Loucy (cell line): ENCODE measurements at regions not wholly inside any gene's neighbourhood (a gene's known extent, or its start where the extent isn't known, plus 50 kb on each side); places are given as distances from the start of the nearest gene placed in this dataset.
A peak's percentile ranks its signal among the peaks of the same experiment; 100 is the strongest.

ENCODE experiments used
- H2AFZ ChIP-seq: fragments of 200-600 bp; sonication (generic); 2 replicates; pipeline ENCODE4 v1.6.0; 2016; ENCODE audit warnings: antibody characterized with exemption, mild to moderate bottlenecking, low read length, moderate library complexity
- H3F3A ChIP-seq: fragments of 200-600 bp; 2 replicates; pipeline ENCODE4 v1.6.0; 2016; ENCODE audit warnings: antibody characterized with exemption, low read depth, mild to moderate bottlenecking
- H3K27me3 ChIP-seq: fragments of 200-600 bp; sonication (generic); 2 replicates; pipeline ENCODE4 v1.6.1; 2014; ENCODE audit warnings: low read length, mild to moderate bottlenecking; ENCODE audit not compliant: insufficient read depth, poor library complexity, severe bottlenecking
- H3K36me3 ChIP-seq: fragments of 200-600 bp; sonication (generic); 2 replicates; pipeline ENCODE4 v1.6.1; 2016; ENCODE audit warnings: low read length; ENCODE audit not compliant: insufficient read depth
- H3K4me1 ChIP-seq: fragments of 200-600 bp; sonication (generic); 2 replicates; pipeline ENCODE4 v1.5.1; 2014; ENCODE audit warnings: low read length, mild to moderate bottlenecking; ENCODE audit not compliant: insufficient read depth, poor library complexity, severe bottlenecking
- H3K4me2 ChIP-seq: fragments of 200-600 bp; sonication (generic); 2 replicates; pipeline ENCODE4 v1.6.0; 2014; ENCODE audit warnings: antibody characterized with exemption, low read length, low read depth, mild to moderate bottlenecking; ENCODE audit not compliant: poor library complexity, severe bottlenecking
- H3K4me3 ChIP-seq: fragments of 200-600 bp; sonication (generic); 2 replicates; pipeline ENCODE4 v1.5.1; 2014; ENCODE audit warnings: low read length, mild to moderate bottlenecking, mixed read lengths; ENCODE audit not compliant: poor library complexity, severe bottlenecking
- H3K79me2 ChIP-seq: fragments of 200-600 bp; sonication (generic); 2 replicates; pipeline ENCODE4 v1.6.1; 2014; ENCODE audit warnings: low read length; ENCODE audit not compliant: insufficient read depth
- H3K9ac ChIP-seq: fragments of 200-600 bp; sonication (generic); 2 replicates; pipeline ENCODE4 v1.6.0; 2014; ENCODE audit warnings: mild to moderate bottlenecking, low read depth, low read length, moderate library complexity; ENCODE audit not compliant: poor library complexity, severe bottlenecking
- H3K9me2 ChIP-seq: fragments of 200-600 bp; sonication (generic); replicated peaks from 2 replicates; pipeline ENCODE4 v1.6.1; 2016; ENCODE audit warnings: low read depth, low read length, mixed read lengths
- H3K9me3 ChIP-seq: fragments of 200-600 bp; sonication (generic); 2 replicates; pipeline ENCODE4 v1.6.1; 2014; ENCODE audit warnings: mild to moderate bottlenecking, antibody characterized with exemption, low read length, low read depth; ENCODE audit not compliant: insufficient read depth
- H4K20me1 ChIP-seq: fragments of 200-600 bp; sonication (generic); 2 replicates; pipeline ENCODE4 v1.6.0; 2014; ENCODE audit warnings: antibody characterized with exemption, low read length, mild to moderate bottlenecking; ENCODE audit not compliant: insufficient read depth, poor library complexity, severe bottlenecking
- EZH2phosphoT487 ChIP-seq: fragments of 200-600 bp; IDR thresholded peaks from 2 replicates; pipeline ENCODE4 v1.6.1; 2018; ENCODE audit warnings: antibody characterized with exemption, mild to moderate bottlenecking, moderate library complexity, borderline replicate concordance
- TF ChIP-seq, protein P1 (sequence below): fragments of 200-600 bp; sonication (generic); conservative IDR thresholded peaks from 2 replicates; pipeline ENCODE4 v1.5.1; 2014; ENCODE audit warnings: mild to moderate bottlenecking, antibody characterized with exemption, low read length

DNA sequence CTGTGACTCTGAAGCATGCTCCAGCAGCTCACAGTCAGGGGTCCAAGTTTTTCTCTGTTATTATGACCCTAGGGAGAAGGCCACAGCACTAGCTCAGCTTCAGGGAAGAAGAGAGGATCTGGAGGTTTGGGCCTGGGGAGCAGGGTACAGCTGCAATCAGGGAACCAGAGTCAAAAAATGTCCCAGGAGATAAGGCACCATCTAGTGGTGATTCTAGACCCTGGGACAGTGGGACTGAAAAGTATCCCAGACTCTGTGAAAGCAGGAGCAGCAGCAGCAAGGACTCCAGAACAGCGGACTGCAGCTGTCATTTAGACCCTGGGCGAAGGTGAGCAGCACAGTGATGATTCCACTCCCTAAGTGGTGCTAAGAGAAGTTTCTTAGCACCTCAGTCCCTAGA lies 278.4 kb upstream of the DDX18 start:
- Histone ChIP-seq H3K4me1 (no peaks in the 10 kb centered on the region), H3K4me2 (no peak overlapping the region), H2AFZ (no peak overlapping the region), H3K9me3 (no peaks in the 10 kb centered on the region), H3K36me3 (no peaks in the 10 kb centered on the region), H4K20me1 (no peaks in the 10 kb centered on the region), H3K27me3 (no peaks in the 10 kb centered on the region), H3F3A (no peaks in the 10 kb centered on the region), H3K4me3 (no peak overlapping the region), H3K9me2 (no peaks in the 10 kb centered on the region), H3K79me2 (no peaks in the 10 kb centered on the region), H3K9ac (no peak overlapping the region)
- TF ChIP-seq, protein P1, sequence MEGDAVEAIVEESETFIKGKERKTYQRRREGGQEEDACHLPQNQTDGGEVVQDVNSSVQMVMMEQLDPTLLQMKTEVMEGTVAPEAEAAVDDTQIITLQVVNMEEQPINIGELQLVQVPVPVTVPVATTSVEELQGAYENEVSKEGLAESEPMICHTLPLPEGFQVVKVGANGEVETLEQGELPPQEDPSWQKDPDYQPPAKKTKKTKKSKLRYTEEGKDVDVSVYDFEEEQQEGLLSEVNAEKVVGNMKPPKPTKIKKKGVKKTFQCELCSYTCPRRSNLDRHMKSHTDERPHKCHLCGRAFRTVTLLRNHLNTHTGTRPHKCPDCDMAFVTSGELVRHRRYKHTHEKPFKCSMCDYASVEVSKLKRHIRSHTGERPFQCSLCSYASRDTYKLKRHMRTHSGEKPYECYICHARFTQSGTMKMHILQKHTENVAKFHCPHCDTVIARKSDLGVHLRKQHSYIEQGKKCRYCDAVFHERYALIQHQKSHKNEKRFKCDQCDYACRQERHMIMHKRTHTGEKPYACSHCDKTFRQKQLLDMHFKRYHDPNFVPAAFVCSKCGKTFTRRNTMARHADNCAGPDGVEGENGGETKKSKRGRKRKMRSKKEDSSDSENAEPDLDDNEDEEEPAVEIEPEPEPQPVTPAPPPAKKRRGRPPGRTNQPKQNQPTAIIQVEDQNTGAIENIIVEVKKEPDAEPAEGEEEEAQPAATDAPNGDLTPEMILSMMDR = peak; percentile 65
- no peak for TF ChIP-seq EZH2phosphoT487

DNA sequence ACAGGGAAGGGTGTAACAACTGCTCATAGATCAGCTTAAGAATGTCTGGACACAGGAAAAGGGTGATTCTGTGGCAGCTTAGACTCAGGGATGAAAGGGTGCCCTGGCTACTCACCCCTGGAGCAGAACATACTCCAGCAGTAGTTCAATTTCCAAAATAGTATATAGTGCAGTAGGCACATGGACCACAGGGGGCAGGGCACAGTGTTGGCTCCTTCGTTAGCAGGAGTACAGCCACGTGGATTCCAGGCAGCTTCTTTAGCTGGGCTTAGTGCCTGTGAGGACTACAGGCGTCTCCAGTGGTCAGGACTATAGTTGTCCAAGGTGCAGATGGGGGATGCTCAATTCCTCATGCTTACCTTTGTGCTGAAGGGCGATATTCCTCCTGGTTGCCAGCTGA lies 277.5 kb upstream of the DDX18 start:
- Histone ChIP-seq H3K4me1 (no peaks in the 10 kb centered on the region), H3F3A (no peaks in the 10 kb centered on the region), H3K79me2 (no peaks in the 10 kb centered on the region), H3K9ac (no peak overlapping the region), H3K36me3 (no peaks in the 10 kb centered on the region), H4K20me1 (no peaks in the 10 kb centered on the region), H2AFZ (no peak overlapping the region), H3K27me3 (no peaks in the 10 kb centered on the region), H3K4me2 (no peak overlapping the region), H3K9me2 (no peaks in the 10 kb centered on the region), H3K9me3 (no peaks in the 10 kb centered on the region), H3K4me3 (no peak overlapping the region)
- no peak for TF ChIP-seq EZH2phosphoT487
- TF ChIP-seq, protein P1 = peak; percentile 28; the same call in 1 of the 2 replicates

DNA sequence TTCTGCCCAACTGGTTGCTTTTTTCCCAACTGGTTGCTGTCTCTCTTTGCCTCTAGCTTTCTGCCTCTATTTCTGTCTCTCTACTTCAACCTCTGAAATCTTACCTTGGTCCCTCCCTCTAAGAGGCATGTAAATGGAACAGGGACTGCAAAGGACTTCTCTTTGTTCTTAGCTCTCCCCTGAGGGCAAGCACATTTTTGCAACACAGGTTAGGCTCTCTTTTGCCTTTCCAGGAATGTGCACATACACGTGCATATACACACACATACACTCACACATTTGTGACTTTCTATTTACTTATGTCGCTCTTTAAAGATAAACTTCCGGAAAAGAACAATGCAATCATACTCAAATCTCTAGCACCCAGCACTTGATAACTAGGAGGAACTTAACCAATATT lies 262.6 kb upstream of the DDX18 start:
- Histone ChIP-seq H3K36me3 (no peaks in the 10 kb centered on the region), H2AFZ (no peak overlapping the region), H3K4me1 (no peaks in the 10 kb centered on the region), H4K20me1 (no peaks in the 10 kb centered on the region), H3K9ac (no peak overlapping the region), H3K27me3 (no peaks in the 10 kb centered on the region), H3K79me2 (no peaks in the 10 kb centered on the region), H3F3A (no peaks in the 10 kb centered on the region), H3K4me2 (no peak overlapping the region), H3K9me3 (no peaks in the 10 kb centered on the region), H3K9me2 (no peaks in the 10 kb centered on the region), H3K4me3 (no peak overlapping the region)
- TF ChIP-seq EZH2phosphoT487 = no peak
- TF ChIP-seq, protein P1 = no peak
